Muscle layer of duodenum (tissue), 2 donors: ENCODE measurements at regions not wholly inside any gene's neighbourhood (a gene's known extent, or its start where the extent isn't known, plus 50 kb on each side); places are given as distances from the start of the nearest gene placed in this dataset.
"Not testable (repeated sequence)": the region's sequence is repeated elsewhere in the genome, so short reads cannot be mapped to it uniquely, and the experiment has no call there.

ENCODE experiments used
- H3K27ac ChIP-seq: one replicate; pipeline ENCODE4 v1.7.0; 2013; ENCODE audit warnings: mild to moderate bottlenecking, low read length
- H3K27me3 ChIP-seq: one replicate; pipeline ENCODE4 v1.7.0; 2013; ENCODE audit warnings: low read depth, mild to moderate bottlenecking, control low read depth, low read length
- H3K36me3 ChIP-seq, 2 donors: one replicate each; pipeline ENCODE4 v1.7.0; 2013; ENCODE audit warnings: low read length in 2 of 2, control low read depth in 1 of 2, mild to moderate bottlenecking in 1 of 2; ENCODE audit not compliant: insufficient read depth in 2 of 2, control insufficient read depth in 1 of 2
- H3K4me1 ChIP-seq, 2 donors: one replicate each; pipeline ENCODE4 v1.7.0; 2013; ENCODE audit warnings: low read length in 2 of 2, mild to moderate bottlenecking in 2 of 2, control low read depth in 1 of 2, moderate library complexity in 1 of 2; ENCODE audit not compliant: insufficient read depth in 2 of 2, control insufficient read depth in 1 of 2
- H3K4me3 ChIP-seq, 2 donors: one replicate each; pipeline ENCODE4 v1.7.0; 2013; ENCODE audit warnings: low read length in 2 of 2, low read depth in 1 of 2, mild to moderate bottlenecking in 1 of 2
- H3K9me3 ChIP-seq, 2 donors: one replicate each; pipeline ENCODE4 v1.7.0; 2013; ENCODE audit warnings: low read length in 2 of 2, control low read depth in 1 of 2, mild to moderate bottlenecking in 1 of 2; ENCODE audit not compliant: control insufficient read depth in 1 of 2
- donor health status: healthy.

GRCh38 chr3:69688400-69688799 is 50.9 kb upstream of the MITF start:
- H3K27ac ChIP-seq = no peak overlapping the region
- no peak overlapping the region for H3K4me3 ChIP-seq
- H3K4me1 ChIP-seq = peaks cover 4% of the 10 kb centered on the region in 2 donors
- no peaks in the 10 kb centered on the region for H3K36me3 ChIP-seq
- no peaks in the 10 kb centered on the region for H3K27me3 ChIP-seq
- no peaks in the 10 kb centered on the region for H3K9me3 ChIP-seq

- Histone ChIP-seq H3K27ac (no peak overlapping the region), H3K27me3 (no peaks in the 10 kb centered on the region), H3K36me3 (no peaks in the 10 kb centered on the region)
Observed at GRCh38 chr3:69687641-69688040, 51.6 kb upstream of the MITF start.

GRCh38 chr3:69686056-69686455 is 53.2 kb upstream of the MITF start:
- H3K27me3 ChIP-seq = no peaks in the 10 kb centered on the region
- no peaks in the 10 kb centered on the region for H3K9me3 ChIP-seq
- H3K36me3 ChIP-seq = no peaks in the 10 kb centered on the region
- no peak overlapping the region for H3K4me3 ChIP-seq
- peaks cover 4 to 13% of the 10 kb centered on the region in 2 donors for H3K4me1 ChIP-seq
- no peak overlapping the region for H3K27ac ChIP-seq

More at GRCh38 chr3:69687641-69688040, 51.6 kb upstream of the MITF start:
- Histone ChIP-seq H3K9me3 (no peaks in the 10 kb centered on the region), H3K4me1 (peaks cover 4 to 12% of the 10 kb centered on the region in 2 donors), H3K4me3 (no peak overlapping the region)

- Histone ChIP-seq H3K27ac (no peak overlapping the region), H3K4me3 (no peak overlapping the region), H3K27me3 (no peaks in the 10 kb centered on the region), H3K4me1 (peaks cover 4 to 13% of the 10 kb centered on the region in 2 donors), H3K36me3 (no peaks in the 10 kb centered on the region), H3K9me3 (no peaks in the 10 kb centered on the region)
Observed at GRCh38 chr3:69684309-69684961, 54.8 kb upstream of the MITF start.

- Histone ChIP-seq H3K4me1 (peaks cover 4 to 13% of the 10 kb centered on the region in 2 donors), H3K27me3 (no peaks in the 10 kb centered on the region), H3K36me3 (no peaks in the 10 kb centered on the region), H3K27ac (no peak overlapping the region), H3K9me3 (no peaks in the 10 kb centered on the region), H3K4me3 (no peak overlapping the region)
Observed at GRCh38 chr3:69683082-69683806, 56.0 kb upstream of the MITF start.

- H3K27me3 ChIP-seq, H3K36me3 ChIP-seq, H3K9me3 ChIP-seq, H3K4me3 ChIP-seq, H3K27ac ChIP-seq: not testable (repeated sequence)
- peaks cover 0 to 11% of the 10 kb centered on the region in 2 donors for H3K4me1 ChIP-seq
Observed at GRCh38 chr3:69677456-69677855, 61.8 kb upstream of the MITF start.

GRCh38 chr3:69675786-69676530 is 63.3 kb upstream of the MITF start:
- Histone ChIP-seq H3K4me3 (no peak overlapping the region), H3K27me3 (no peaks in the 10 kb centered on the region), H3K36me3 (no peaks in the 10 kb centered on the region), H3K27ac (no peak overlapping the region), H3K9me3 (no peaks in the 10 kb centered on the region), H3K4me1 (peaks cover 0 to 11% of the 10 kb centered on the region in 2 donors)

GRCh38 chr3:69674752-69675151 is 64.5 kb upstream of the MITF start:
- no peaks in the 10 kb centered on the region for H3K27me3 ChIP-seq
- H3K9me3 ChIP-seq = no peaks in the 10 kb centered on the region
- H3K4me1 ChIP-seq = peaks cover 0 to 11% of the 10 kb centered on the region in 2 donors
- H3K36me3 ChIP-seq = no peaks in the 10 kb centered on the region
- H3K27ac ChIP-seq = no peak overlapping the region
- H3K4me3 ChIP-seq = no peak overlapping the region

GRCh38 chr3:69671082-69671952 is 67.9 kb upstream of the MITF start:
- Histone ChIP-seq H3K27ac (no peak overlapping the region), H3K4me3 (no peak overlapping the region)

GRCh38 chr3:69669070-69669469 is 70.2 kb upstream of the MITF start:
- Histone ChIP-seq H3K9me3 (peaks cover 0 to 3% of the 10 kb centered on the region in 2 donors), H3K4me3 (no peak overlapping the region), H3K36me3 (no peaks in the 10 kb centered on the region), H3K27ac (no peak overlapping the region), H3K4me1 (peaks cover 0 to 7% of the 10 kb centered on the region in 2 donors), H3K27me3 (no peaks in the 10 kb centered on the region)

More at GRCh38 chr3:69671082-69671952, 67.9 kb upstream of the MITF start:
- H3K9me3 ChIP-seq = peaks cover 0 to 3% of the 10 kb centered on the region in 2 donors
- peaks cover 0 to 8% of the 10 kb centered on the region in 2 donors for H3K4me1 ChIP-seq
- H3K27me3 ChIP-seq = no peaks in the 10 kb centered on the region
- H3K36me3 ChIP-seq = no peaks in the 10 kb centered on the region
